D341Med (cell line): ENCODE measurements at regions not wholly inside any gene's neighbourhood (a gene's known extent, or its start where the extent isn't known, plus 50 kb on each side); places are given as distances from the start of the nearest gene placed in this dataset.
"Not testable (repeated sequence)": the region's sequence is repeated elsewhere in the genome, so short reads cannot be mapped to it uniquely, and the experiment has no call there.

ENCODE experiments used
- DNase-seq: peaks from one replicate; pipeline ENCODE4 v3.0.0; 2012; ENCODE audit warnings: low spot score

- no peak for DNase-seq
These were observed 2403.4 kb upstream of the ACO1 start for GRCh38 chr9:29981013-29981412.

- no peak for DNase-seq
These were observed 2384.8 kb upstream of the ACO1 start for GRCh38 chr9:29999645-30000044.

- DNase-seq: no peak
These were observed 2373.8 kb upstream of the ACO1 start for GRCh38 chr9:30010691-30011090.

GRCh38 chr9:30012622-30013021 is 2371.8 kb upstream of the ACO1 start:
- no peak for DNase-seq

DNA sequence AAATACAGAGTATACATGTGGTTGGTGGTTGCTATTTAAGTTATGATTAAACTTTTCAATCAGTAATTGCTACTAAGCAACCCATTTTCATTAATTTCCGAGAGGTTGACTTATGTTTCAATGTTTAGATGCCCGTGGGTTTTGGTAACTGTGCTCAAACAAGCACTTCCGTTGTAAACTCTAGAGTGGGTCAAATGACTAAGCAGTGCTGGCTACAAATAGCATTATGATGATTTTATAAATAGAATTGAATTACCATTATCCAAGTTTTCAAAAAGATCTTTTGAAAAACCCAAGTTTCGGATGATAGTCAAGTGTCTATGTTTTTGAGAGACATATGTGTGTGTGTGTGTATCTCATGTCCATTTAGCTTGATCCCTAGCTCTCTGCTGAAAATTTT is 2369.4 kb upstream of the ACO1 start:
- DNase-seq: no peak

- no peak for DNase-seq
These were observed 2364.3 kb upstream of the ACO1 start for GRCh38 chr9:30020161-30020560.

GRCh38 chr9:30035761-30036160 is 2348.7 kb upstream of the ACO1 start:
- DNase-seq: no peak

GRCh38 chr9:30036558-30036957 is 2347.9 kb upstream of the ACO1 start:
- no peak for DNase-seq

- DNase-seq: no peak
These were observed 2344.7 kb upstream of the ACO1 start for GRCh38 chr9:30039712-30040111.

- no peak for DNase-seq
These were observed 2336.0 kb upstream of the ACO1 start for GRCh38 chr9:30048396-30048795.

GRCh38 chr9:30058463-30058862 is 2326.0 kb upstream of the ACO1 start:
- no peak for DNase-seq

- no peak for DNase-seq
These were observed 2323.5 kb upstream of the ACO1 start for GRCh38 chr9:30060976-30061375.

DNA sequence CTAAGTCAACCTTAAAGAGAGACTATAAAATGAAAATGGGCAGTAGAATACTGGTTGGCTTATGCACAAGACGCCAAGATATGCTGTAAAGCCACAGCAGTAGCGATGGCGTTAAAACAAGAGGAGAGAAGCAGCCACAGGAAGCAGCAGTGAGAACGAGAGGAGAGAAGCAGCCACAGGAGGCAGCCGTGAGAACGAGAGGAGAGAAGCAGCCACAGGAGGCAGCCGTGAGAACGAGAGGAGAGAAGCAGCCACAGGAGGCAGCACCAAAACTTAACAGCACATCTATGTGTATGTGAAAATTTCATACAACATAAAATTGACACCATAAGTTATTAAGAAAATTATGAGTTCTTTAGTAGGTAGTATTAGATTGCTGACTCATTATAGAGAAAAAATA is 2318.6 kb upstream of the ACO1 start:
- no peak for DNase-seq

DNA sequence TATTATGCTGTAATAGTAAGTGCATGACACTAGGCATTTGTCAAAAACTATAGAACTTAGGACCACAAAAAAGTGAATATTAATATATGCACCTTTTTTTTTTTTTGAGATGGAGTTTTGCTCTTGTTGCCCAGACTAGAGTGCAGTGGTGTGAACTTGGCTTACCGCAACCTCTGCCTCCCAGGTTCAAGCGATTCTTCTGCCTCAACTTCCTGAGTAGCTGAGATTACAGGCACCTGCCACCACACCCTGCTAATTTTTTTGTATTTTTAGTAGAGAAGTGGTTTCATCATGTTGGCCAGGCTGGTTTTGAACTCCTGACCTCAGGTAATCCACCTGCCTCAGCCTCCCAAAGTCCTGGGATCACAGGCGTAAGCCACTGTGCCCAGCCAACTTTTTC is 2315.2 kb upstream of the ACO1 start:
- DNase-seq: not testable (repeated sequence)

DNA sequence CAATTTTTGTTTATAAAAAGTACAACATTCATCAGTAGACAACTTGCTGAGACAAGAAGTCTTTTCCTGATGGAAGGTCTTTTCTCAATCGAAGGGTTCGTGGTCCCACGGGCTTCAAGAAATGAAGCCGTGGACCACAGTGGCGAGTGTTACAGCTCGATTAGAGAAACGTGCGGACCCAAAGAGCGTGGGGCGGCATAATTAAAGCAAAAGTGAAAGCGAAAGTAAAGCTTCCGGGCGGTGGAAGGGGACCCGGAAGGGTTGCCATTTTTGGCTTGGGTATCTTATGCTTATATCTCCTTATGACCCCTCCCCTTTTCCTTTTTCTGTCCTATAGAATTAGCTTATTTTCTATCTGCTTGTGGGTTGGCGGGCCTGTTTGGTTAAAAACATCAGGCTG is 2309.4 kb upstream of the ACO1 start:
- DNase-seq: no peak

DNA sequence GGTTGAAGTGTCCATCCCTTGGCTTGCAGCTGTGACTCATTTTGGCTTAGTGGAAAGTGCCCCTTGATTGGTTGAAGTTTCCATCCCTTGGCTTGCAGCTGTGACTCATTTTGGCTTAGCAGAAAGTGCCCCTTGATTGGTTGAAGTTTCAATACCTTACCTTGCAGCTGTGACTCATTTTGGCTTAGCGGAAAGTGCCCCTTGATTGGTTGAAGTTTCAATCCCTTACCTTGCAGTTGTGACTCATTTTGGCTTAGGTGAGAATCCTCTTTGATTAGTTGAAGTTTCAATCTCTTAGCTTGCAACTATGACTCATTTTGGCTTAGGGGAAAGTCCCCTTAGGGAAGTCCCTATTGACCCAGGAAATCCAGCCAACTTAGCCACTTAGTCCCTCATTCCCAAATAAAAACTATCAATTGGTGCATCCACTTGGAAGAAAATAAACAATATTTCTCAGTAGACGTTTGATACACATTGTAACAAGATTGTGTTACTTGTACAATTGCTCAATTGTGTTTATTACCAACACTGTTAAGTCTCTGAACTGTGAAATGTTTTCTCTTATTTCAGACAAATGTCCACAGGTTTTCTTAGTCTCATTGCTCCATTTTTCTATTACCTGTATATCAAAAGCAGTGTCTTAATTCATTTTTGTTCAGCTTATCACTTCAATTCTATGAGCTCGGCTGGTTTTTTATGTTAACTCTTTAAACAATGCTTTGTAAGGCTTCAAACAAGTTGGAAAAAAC is 2308.8 kb upstream of the ACO1 start:
- DNase-seq: no peak

DNA sequence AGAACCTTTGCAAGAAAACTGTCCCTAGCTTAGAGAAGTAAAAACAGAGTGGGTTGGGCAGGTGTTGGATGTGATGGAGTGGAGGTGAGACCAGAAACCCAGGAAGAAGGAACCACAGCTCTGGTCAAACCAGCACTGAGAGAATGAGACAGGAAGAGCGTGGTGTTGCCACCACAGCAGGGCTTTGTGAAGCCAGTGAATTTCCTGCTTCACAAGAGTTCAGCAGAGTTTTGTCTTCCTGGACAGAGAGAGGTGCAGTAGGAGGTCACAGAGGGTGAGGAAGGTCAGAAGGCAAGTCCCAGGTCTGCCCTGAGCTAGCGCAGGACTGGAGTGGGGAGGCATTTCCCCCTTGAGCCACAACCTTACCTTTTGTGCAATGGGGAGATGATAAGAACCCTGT is 2306.2 kb upstream of the ACO1 start:
- DNase-seq: no peak

- no peak for DNase-seq
These were observed 2295.0 kb upstream of the ACO1 start for GRCh38 chr9:30089428-30089827.

DNA sequence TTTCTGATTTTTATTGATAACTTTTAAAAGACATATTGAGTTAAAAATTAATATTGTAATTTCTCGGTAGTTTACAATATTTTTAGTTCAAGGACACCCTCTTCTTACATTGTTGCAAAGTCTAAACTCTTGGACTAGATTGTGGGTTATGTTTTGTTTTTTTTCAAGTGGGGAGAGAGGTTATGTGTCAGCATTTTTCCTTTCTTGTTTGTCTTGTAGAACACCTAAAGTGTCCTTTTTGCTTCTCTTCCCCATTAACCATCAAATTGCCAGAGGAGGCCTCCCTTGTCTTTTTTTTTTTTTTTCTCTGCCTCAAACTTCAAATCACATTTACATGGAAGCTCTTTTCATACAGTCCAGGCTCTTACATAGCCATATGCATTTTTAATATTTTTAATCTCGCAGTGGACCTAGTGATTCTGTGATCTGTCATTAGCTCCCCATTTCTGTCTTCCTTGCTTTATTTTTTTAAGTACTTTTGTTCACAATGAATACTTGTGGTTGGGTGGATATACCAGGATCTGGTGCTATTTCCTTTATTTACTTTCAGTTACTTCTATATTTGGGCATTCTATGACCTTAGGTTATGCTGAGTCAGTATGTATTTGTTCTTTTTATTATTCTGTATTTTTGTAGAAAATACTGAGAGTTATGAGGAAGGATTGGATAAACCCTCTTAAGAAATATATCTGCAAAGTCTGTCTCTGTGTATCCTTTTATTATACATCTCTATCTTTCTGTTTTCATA is 2280.6 kb upstream of the ACO1 start:
- no peak for DNase-seq

DNA sequence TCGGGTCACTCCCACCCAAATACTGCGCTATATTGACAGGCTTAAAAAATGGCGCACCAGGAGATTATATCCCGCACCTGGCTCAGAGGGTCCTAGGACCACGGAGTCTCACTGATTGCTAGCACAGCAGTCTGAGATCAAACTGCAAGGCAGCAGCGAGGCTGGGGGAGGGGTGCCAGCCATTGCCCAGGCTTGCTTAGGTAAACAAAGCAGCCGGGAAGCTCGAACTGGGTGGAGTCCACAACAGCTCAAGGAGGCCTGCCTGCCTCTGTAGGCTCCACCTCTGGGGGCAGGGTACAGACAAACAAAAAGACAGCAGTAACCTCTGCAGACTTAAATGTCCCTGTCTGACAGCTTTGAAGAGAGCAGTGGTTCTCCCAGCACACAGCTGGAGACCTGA is 2277.3 kb upstream of the ACO1 start:
- not testable (repeated sequence) for DNase-seq

DNA sequence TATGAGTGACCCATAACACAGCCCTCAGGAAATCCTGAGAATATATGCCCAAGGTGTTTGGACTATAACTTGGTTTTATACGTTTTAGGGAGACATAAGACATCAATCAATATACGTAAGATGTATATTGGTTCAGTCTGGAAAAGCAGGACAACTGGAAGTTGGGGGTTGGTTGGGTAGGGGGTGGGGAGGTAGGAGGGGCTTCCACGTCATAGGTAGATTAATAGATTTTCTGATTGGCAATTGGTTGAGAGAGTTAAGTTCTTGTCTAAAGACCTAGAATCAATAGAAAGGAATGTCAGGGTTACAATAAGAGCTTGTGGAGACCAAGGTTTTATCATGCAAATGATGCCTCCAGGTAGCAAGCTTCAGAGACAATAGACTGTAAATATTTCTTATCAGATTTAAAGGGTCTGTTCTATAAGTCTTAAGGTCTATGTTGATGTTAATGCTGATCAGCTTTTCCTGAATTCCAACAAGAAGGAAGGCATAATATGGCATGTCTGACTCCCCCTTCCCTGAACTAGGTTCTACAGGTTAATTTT is 2267.7 kb upstream of the ACO1 start:
- no peak for DNase-seq

GRCh38 chr9:30120666-30121065 is 2263.8 kb upstream of the ACO1 start:
- no peak for DNase-seq

DNA sequence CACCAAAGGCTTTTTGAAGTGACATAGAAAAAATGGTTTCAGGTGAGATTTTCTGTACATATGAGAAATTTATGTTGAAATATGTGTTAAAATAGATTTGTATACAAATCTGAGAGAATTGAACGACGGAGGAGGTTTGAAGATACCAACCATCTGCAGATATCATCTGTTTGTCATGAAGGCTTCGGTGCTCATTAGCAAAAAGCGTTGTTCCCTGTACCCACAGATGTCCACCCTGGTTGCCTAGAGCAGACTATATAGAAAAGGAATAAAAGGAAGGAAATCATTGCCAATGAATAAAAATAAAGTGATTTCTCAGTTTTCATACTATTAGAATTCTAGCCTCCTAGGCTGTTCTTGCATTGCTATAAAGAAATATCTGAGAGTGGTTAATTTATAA is 2262.8 kb upstream of the ACO1 start:
- DNase-seq: no peak

- no peak for DNase-seq
These were observed 2258.6 kb upstream of the ACO1 start for GRCh38 chr9:30125881-30126280.
